GM23248 (cell line): ENCODE measurements at regions not wholly inside any gene's neighbourhood (a gene's known extent, or its start where the extent isn't known, plus 50 kb on each side); places are given as distances from the start of the nearest gene placed in this dataset.

Experiments
- EZH2 ChIP-seq: fragments of 200-600 bp; sonication (generic); IDR thresholded peaks from 2 replicates; pipeline ENCODE4 v1.6.1; 2018; ENCODE audit warnings: antibody characterized with exemption, mild to moderate bottlenecking; ENCODE audit not compliant: insufficient read depth, poor library complexity, severe bottlenecking
- EZH2phosphoT487 ChIP-seq: fragments of 200-600 bp; sonication (generic); IDR thresholded peaks from 2 replicates; pipeline ENCODE4 v1.6.1; 2018; ENCODE audit warnings: antibody characterized with exemption, moderate library complexity, mild to moderate bottlenecking, low read depth; ENCODE audit not compliant: insufficient read depth

DNA sequence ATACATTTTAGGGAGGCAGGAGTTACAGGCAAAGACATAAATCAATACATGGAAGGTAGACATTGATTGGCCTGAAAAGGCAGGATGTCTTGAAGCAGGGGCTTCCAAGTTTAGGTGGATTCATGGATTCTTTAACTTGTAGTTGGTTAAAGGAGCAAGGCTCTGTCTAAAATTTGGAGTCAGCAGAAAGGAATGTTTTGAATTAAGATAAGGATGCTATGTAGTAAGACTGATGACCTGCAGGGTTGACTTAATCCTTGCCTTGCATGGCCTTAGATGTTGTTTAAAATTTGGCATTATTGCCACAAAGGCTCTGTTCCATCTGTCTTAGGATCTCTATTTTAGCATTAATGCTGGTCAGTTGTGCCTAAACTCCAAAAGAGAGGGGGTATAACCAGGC lies 171.3 kb downstream of the C5orf15 start:
- TF ChIP-seq EZH2 = no peak
- TF ChIP-seq EZH2phosphoT487 = no peak
